HCT116 (cell line): ENCODE measurements at regions not wholly inside any gene's neighbourhood (a gene's known extent, or its start where the extent isn't known, plus 50 kb on each side); places are given as distances from the start of the nearest gene placed in this dataset.

Source experiments
- ATAC-seq: fragments of 200-7000 bp; cut with Tn5 transposase; 2 replicates; pipeline ENCODE4 v1.9.1; 2020; ENCODE audit warnings: mild to moderate bottlenecking, moderate library complexity
- BruUV-seq: library from RNA; stranded (reverse); fragments of 400-500 nt; replicated peaks from 2 replicates; lab custom pipeline; 2021; lab: Mats Ljungman, UMichigan
- CTCF ChIA-PET: fragments of 300-600 bp; sonication (Branson Sonifier 250); formaldehyde crosslinking; loops from one replicate; lab custom pipeline; 2021; ENCODE audit warnings: antibody characterized with exemption; lab: Charles Lee
- POLR2A ChIA-PET: fragments of 300-600, 350-600 bp; sonication (Branson Sonifier 250); formaldehyde crosslinking; loops from one replicate; lab custom pipeline; 2021; ENCODE audit warnings: antibody characterized with exemption; lab: Charles Lee
- RAD21 ChIA-PET, 2 experiments: fragments of 300-600 bp; sonication (Branson Sonifier 250); formaldehyde crosslinking; loops; one replicate each; lab custom pipeline; 2023; ENCODE audit warnings: low total read pairs in 2 of 2; ENCODE audit not compliant: uncharacterized antibody in 2 of 2, unreplicated experiment in 2 of 2, low non-redundant PET in 1 of 2; lab: Charles Lee
- DNase-seq: peaks from one replicate; pipeline ENCODE4 v3.0.0-alpha.2; 2010; ENCODE audit warnings: low read depth, low spot score
- H2AFZ ChIP-seq: fragments of 200-600 bp; shearing (Covaris generic), sonication (generic); 2 replicates; pipeline ENCODE4 v1.6.1; 2017; ENCODE audit warnings: low read depth, mixed run types, mixed read lengths, antibody characterized with exemption, low read length; ENCODE audit not compliant: poor library complexity, severe bottlenecking
- H3K27ac ChIP-seq: 2 replicates; pipeline ENCODE4 v1.5.1; 2012; ENCODE audit warnings: low read depth, low read length
- H3K27me3 ChIP-seq: fragments of 200-600 bp; sonication (generic); 2 replicates; pipeline ENCODE4 v1.6.1; 2016; ENCODE audit warnings: mixed run types, low read length, mixed read lengths; ENCODE audit not compliant: insufficient read depth
- H3K36me3 ChIP-seq, 2 experiments: fragments of 200-500 bp in 1 of 2; fragments of 200-600 bp in 1 of 2; sonication (Bioruptor generic) in 1 of 2; sonication (generic) in 1 of 2; 2 replicates each; pipeline versions ENCODE4 v1.5.1 to v1.6.1; 2014 to 2016; ENCODE audit warnings: low read length in 2 of 2, inconsistent platforms in 1 of 2, mixed read lengths in 1 of 2, mixed run types in 1 of 2; ENCODE audit not compliant: insufficient read depth in 2 of 2, control insufficient read depth in 1 of 2
- H3K4me1 ChIP-seq, 2 experiments: fragments of 200-600 bp in 1 of 2; sonication (generic) in 1 of 2; 2 replicates each; pipeline versions ENCODE4 v1.5.1 to v1.6.1; 2012 to 2017; ENCODE audit warnings: low read length in 2 of 2, inconsistent platforms in 1 of 2, mild to moderate bottlenecking in 1 of 2, mixed read lengths in 1 of 2, mixed run types in 1 of 2, moderate library complexity in 1 of 2; ENCODE audit not compliant: insufficient read depth in 2 of 2, control insufficient read depth in 1 of 2
- H3K4me2 ChIP-seq: fragments of 200-600 bp; sonication (generic); 2 replicates; pipeline ENCODE4 v1.6.1; 2017; ENCODE audit warnings: mixed run types, low read length, mixed read lengths
- H3K4me3 ChIP-seq, 2 experiments: fragments of 200-600 bp in 1 of 2; sonication (generic) in 1 of 2; replicated peaks in 1 of 2; 2 replicates each; pipeline ENCODE4 v1.5.1; 2011 to 2016; ENCODE audit warnings: low read length in 2 of 2, control low read depth in 1 of 2, low read depth in 1 of 2, mild to moderate bottlenecking in 1 of 2, mixed read lengths in 1 of 2, mixed run types in 1 of 2
- H3K79me2 ChIP-seq: fragments of 200-600 bp; sonication (generic); 2 replicates; pipeline ENCODE4 v1.6.1; 2017; ENCODE audit warnings: mild to moderate bottlenecking, mixed run types, low read length, moderate library complexity, mixed read lengths; ENCODE audit not compliant: insufficient read depth
- H3K9ac ChIP-seq: fragments of 200-600 bp; sonication (generic); 2 replicates; pipeline ENCODE4 v1.6.1; 2016; ENCODE audit warnings: low read length, mixed read lengths
- H3K9me2 ChIP-seq: fragments of 200-600 bp; sonication (generic), shearing (Covaris generic); 2 replicates; pipeline ENCODE4 v1.6.1; 2017; ENCODE audit warnings: mixed run types, mild to moderate bottlenecking, moderate library complexity; ENCODE audit not compliant: insufficient read depth
- H3K9me3 ChIP-seq, 2 experiments: fragments of 200-500 bp in 1 of 2; fragments of 200-600 bp in 1 of 2; sonication (Bioruptor generic) in 1 of 2; sonication (generic) in 1 of 2; 2 replicates each; pipeline ENCODE4 v1.6.1; 2014 to 2017; ENCODE audit warnings: low read length in 2 of 2, mixed read lengths in 2 of 2, inconsistent platforms in 1 of 2, low read depth in 1 of 2, mild to moderate bottlenecking in 1 of 2, mixed run types in 1 of 2, moderate library complexity in 1 of 2; ENCODE audit not compliant: control insufficient read depth in 1 of 2, insufficient read depth in 1 of 2
- H4K20me1 ChIP-seq: fragments of 200-600 bp; sonication (generic), shearing (Covaris generic); 2 replicates; pipeline ENCODE4 v1.6.1; 2017; ENCODE audit warnings: mixed run types, mild to moderate bottlenecking, moderate library complexity; ENCODE audit not compliant: insufficient read depth
- ATF3 ChIP-seq: IDR thresholded peaks from 2 replicates; pipeline ENCODE4 v1.6.1; 2012
- CBX3 ChIP-seq: IDR thresholded peaks from 2 replicates; pipeline ENCODE4 v1.6.1; 2012; ENCODE audit warnings: low read depth
- CEBPB ChIP-seq: IDR thresholded peaks from 2 replicates; pipeline ENCODE4 v1.6.1; 2012; ENCODE audit warnings: low read depth
- EGR1 ChIP-seq: IDR thresholded peaks from 2 replicates; pipeline ENCODE4 v1.6.1; 2012; ENCODE audit warnings: low read depth
- ELF1 ChIP-seq: IDR thresholded peaks from 2 replicates; pipeline ENCODE4 v1.6.1; 2012; ENCODE audit warnings: low read depth, borderline replicate concordance
- EZH2 ChIP-seq: fragments of 200-600 bp; sonication (generic); IDR thresholded peaks from 2 replicates; pipeline ENCODE4 v1.6.1; 2017; ENCODE audit warnings: antibody characterized with exemption, mixed run types
- EZH2phosphoT487 ChIP-seq: fragments of 200-600 bp; IDR thresholded peaks from 2 replicates; pipeline ENCODE4 v1.6.1; 2018; ENCODE audit warnings: antibody characterized with exemption, borderline replicate concordance
- SIN3A ChIP-seq: IDR thresholded peaks from 2 replicates; pipeline ENCODE4 v1.6.1; 2012; ENCODE audit warnings: low read depth
- SP1 ChIP-seq: IDR thresholded peaks from 2 replicates; pipeline ENCODE4 v1.6.1; 2012; ENCODE audit warnings: low read depth
- TCF7L2 ChIP-seq: IDR thresholded peaks from 2 replicates; pipeline ENCODE4 v1.7.0; 2011; ENCODE audit warnings: borderline replicate concordance, inconsistent platforms; ENCODE audit not compliant: insufficient read depth, insufficient read length; ENCODE audit errors: extremely low read depth
- ZBTB33 ChIP-seq: IDR thresholded peaks from 2 replicates; pipeline ENCODE4 v1.6.1; 2011; ENCODE audit warnings: mild to moderate bottlenecking, low read length, moderate library complexity; ENCODE audit not compliant: insufficient replicate concordance; ENCODE audit errors: extremely low read depth
- ZFX ChIP-seq: fragments of 450-650 bp; IDR thresholded peaks from 2 replicates; pipeline ENCODE4 v1.6.1; 2017
- ZNF274 ChIP-seq: fragments of 200-500 bp; sonication (Bioruptor generic); IDR thresholded peaks from 2 replicates; pipeline ENCODE4 v1.6.1; 2014; ENCODE audit warnings: mild to moderate bottlenecking, low read depth, low read length, inconsistent platforms
- intact Hi-C: fragments of 100-400 bp; cut with micrococcal nuclease; formaldehyde crosslinking; loops from 2 replicates; pipeline ENCODE4 v1.10.0; 2022

DNA sequence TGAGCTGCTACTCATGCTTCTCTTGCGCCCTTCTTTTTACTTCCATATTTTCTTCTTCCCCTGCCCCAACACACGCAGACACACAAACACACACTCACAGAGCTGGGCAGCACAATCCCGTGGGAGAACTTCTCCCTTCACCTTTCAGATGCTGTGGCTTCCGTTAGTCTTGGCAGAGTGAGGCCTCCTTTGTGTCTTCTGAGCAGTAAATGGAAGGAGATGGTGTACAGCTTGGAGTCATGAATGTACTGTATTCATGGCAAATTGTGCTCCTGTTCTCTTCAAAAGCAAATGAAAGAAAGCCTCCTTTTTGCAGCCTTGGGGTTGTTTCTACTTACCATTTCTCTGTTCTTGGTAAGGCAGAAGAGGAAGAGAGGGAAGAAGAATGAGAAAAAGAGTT lies 456.6 kb upstream of the TLE4 start:
- no peaks in the 10 kb centered on the region for H3K36me3 ChIP-seq
- intact Hi-C loops, result no loop called here
- no peaks in the 10 kb centered on the region for H3K79me2 ChIP-seq
- RAD21 ChIA-PET, result no interaction called here
- no peaks in the 10 kb centered on the region for H3K9me2 ChIP-seq
- no peak overlapping the region for H3K9ac ChIP-seq
- DNase-seq (no peak), ATAC-seq (no peak)
- no peak overlapping the region for H3K27ac ChIP-seq
- no peak overlapping the region for H2AFZ ChIP-seq
- H3K27me3 ChIP-seq, result no peaks in the 10 kb centered on the region
- CTCF ChIA-PET, result no interaction called here
- POLR2A ChIA-PET, result no interaction called here
- no TSS peak for BruUV-seq
- H3K4me3 ChIP-seq, result no peak overlapping the region
- H3K4me2 ChIP-seq, result no peak overlapping the region
- TF ChIP-seq CEBPB (no peak), EGR1 (no peak), TCF7L2 (no peak), ZBTB33 (no peak), SP1 (no peak), EZH2 (no peak), SIN3A (no peak), ELF1 (no peak), ATF3 (no peak), CBX3 (no peak), ZNF274 (no peak), EZH2phosphoT487 (no peak), ZFX (no peak)
- no peaks in the 10 kb centered on the region for H4K20me1 ChIP-seq
- no peaks in the 10 kb centered on the region for H3K9me3 ChIP-seq
- no peaks in the 10 kb centered on the region for H3K4me1 ChIP-seq
